Muscle layer of duodenum (tissue), 2 donors: ENCODE measurements at regions not wholly inside any gene's neighbourhood (a gene's known extent, or its start where the extent isn't known, plus 50 kb on each side); places are given as distances from the start of the nearest gene placed in this dataset.
"Not testable (repeated sequence)": the region's sequence is repeated elsewhere in the genome, so short reads cannot be mapped to it uniquely, and the experiment has no call there.

ENCODE experiments used
- H3K27ac ChIP-seq: one replicate; pipeline ENCODE4 v1.7.0; 2013; ENCODE audit warnings: mild to moderate bottlenecking, low read length
- H3K27me3 ChIP-seq: one replicate; pipeline ENCODE4 v1.7.0; 2013; ENCODE audit warnings: low read depth, mild to moderate bottlenecking, control low read depth, low read length
- H3K36me3 ChIP-seq, 2 donors: one replicate each; pipeline ENCODE4 v1.7.0; 2013; ENCODE audit warnings: low read length in 2 of 2, control low read depth in 1 of 2, mild to moderate bottlenecking in 1 of 2; ENCODE audit not compliant: insufficient read depth in 2 of 2, control insufficient read depth in 1 of 2
- H3K4me1 ChIP-seq, 2 donors: one replicate each; pipeline ENCODE4 v1.7.0; 2013; ENCODE audit warnings: low read length in 2 of 2, mild to moderate bottlenecking in 2 of 2, control low read depth in 1 of 2, moderate library complexity in 1 of 2; ENCODE audit not compliant: insufficient read depth in 2 of 2, control insufficient read depth in 1 of 2
- H3K4me3 ChIP-seq, 2 donors: one replicate each; pipeline ENCODE4 v1.7.0; 2013; ENCODE audit warnings: low read length in 2 of 2, low read depth in 1 of 2, mild to moderate bottlenecking in 1 of 2
- H3K9me3 ChIP-seq, 2 donors: one replicate each; pipeline ENCODE4 v1.7.0; 2013; ENCODE audit warnings: low read length in 2 of 2, control low read depth in 1 of 2, mild to moderate bottlenecking in 1 of 2; ENCODE audit not compliant: control insufficient read depth in 1 of 2
- donor health status: healthy.

GRCh38 chr13:40355126-40355724, 311.2 kb downstream of the FOXO1 start:
- H3K27me3 ChIP-seq = no peaks in the 10 kb centered on the region
- no peak overlapping the region for H3K27ac ChIP-seq
- peaks cover 5 to 22% of the 10 kb centered on the region in 2 donors for H3K4me1 ChIP-seq
- no peaks in the 10 kb centered on the region for H3K9me3 ChIP-seq
- H3K36me3 ChIP-seq = no peaks in the 10 kb centered on the region
- no peak overlapping the region for H3K4me3 ChIP-seq

DNA sequence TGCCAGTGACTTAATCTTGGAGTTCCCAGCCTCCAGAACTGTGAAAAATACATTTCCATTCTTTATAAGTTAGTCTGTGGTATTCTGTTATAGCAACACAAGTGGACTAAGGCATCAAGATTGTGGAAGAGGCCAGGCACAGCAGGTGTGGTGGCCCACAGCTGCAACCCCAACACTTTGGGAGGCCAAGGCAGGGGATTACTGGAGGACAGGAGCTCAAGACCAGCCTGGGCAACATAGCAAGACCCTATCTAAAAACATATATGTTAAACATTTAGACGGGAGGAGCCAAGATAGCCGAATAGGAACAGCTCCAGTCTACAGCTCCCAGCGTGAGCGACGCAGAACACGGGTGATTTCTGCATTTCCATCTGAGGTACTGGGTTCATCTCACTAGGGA, 310.4 kb downstream of the FOXO1 start:
- Histone ChIP-seq H3K36me3 (no peaks in the 10 kb centered on the region), H3K4me1 (peaks cover 5 to 22% of the 10 kb centered on the region in 2 donors), H3K9me3 (no peaks in the 10 kb centered on the region), H3K27ac (no peak overlapping the region), H3K27me3 (no peaks in the 10 kb centered on the region), H3K4me3 (no peak overlapping the region)

DNA sequence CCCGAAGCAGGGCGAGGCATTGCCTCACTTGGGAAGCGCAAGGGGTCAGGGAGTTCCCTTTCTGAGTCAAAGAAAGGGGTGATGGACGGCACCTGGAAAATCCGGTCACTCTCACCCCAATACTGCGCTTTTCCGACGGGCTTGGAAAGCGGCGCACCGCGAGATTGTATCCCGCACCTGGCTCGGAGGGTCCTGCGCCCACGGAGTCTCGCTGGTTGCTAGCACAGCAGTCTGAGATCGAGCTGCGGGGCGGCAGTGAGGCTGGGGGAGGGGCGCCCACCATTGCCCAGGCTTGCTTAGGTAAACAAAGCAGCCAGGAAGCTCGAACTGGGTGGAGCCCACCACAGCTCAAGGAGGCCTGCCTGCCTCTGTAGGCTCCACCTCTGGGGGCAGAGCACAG, 310.0 kb downstream of the FOXO1 start:
- H3K9me3 ChIP-seq, H3K27ac ChIP-seq, H3K27me3 ChIP-seq, H3K36me3 ChIP-seq, H3K4me3 ChIP-seq: not testable (repeated sequence)
- H3K4me1 ChIP-seq = peaks cover 5 to 21% of the 10 kb centered on the region in 2 donors

- Histone ChIP-seq H3K4me3 (no peak overlapping the region), H3K4me1 (no peaks in the 10 kb centered on the region), H3K27ac (no peak overlapping the region), H3K9me3 (no peaks in the 10 kb centered on the region), H3K36me3 (no peaks in the 10 kb centered on the region), H3K27me3 (no peaks in the 10 kb centered on the region)
Measured at GRCh38 chr13:40362502-40362901, 303.9 kb downstream of the FOXO1 start.

- H3K4me3 ChIP-seq = no peak overlapping the region
- H3K9me3 ChIP-seq = no peaks in the 10 kb centered on the region
- H3K27ac ChIP-seq = no peak overlapping the region
- H3K27me3 ChIP-seq = no peaks in the 10 kb centered on the region
- no peaks in the 10 kb centered on the region for H3K36me3 ChIP-seq
- no peaks in the 10 kb centered on the region for H3K4me1 ChIP-seq
Measured at GRCh38 chr13:40363653-40364052, 302.8 kb downstream of the FOXO1 start.

DNA sequence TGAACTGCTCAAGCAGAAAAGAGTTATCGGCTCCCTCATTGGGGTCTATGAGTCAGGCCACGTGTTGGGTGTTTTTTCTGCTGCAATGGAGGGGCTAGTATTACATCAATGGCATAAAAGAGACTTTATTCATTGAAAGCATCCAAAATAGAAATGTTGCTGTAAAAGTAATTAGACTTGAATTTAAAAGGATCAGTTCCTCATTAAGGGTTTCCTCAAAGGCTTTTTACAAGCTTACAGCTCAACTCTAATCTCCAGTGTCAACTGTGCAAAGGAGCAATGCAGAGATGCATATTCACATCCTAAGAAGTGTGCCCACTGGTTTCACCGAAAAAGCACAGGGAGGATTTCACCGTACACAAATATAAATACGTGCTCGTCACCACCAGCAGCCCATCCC, 300.3 kb downstream of the FOXO1 start:
- H3K27ac ChIP-seq = no peak overlapping the region
- no peaks in the 10 kb centered on the region for H3K9me3 ChIP-seq
- H3K27me3 ChIP-seq = no peaks in the 10 kb centered on the region
- no peak overlapping the region for H3K4me3 ChIP-seq
- H3K4me1 ChIP-seq = no peaks in the 10 kb centered on the region
- no peaks in the 10 kb centered on the region for H3K36me3 ChIP-seq

DNA sequence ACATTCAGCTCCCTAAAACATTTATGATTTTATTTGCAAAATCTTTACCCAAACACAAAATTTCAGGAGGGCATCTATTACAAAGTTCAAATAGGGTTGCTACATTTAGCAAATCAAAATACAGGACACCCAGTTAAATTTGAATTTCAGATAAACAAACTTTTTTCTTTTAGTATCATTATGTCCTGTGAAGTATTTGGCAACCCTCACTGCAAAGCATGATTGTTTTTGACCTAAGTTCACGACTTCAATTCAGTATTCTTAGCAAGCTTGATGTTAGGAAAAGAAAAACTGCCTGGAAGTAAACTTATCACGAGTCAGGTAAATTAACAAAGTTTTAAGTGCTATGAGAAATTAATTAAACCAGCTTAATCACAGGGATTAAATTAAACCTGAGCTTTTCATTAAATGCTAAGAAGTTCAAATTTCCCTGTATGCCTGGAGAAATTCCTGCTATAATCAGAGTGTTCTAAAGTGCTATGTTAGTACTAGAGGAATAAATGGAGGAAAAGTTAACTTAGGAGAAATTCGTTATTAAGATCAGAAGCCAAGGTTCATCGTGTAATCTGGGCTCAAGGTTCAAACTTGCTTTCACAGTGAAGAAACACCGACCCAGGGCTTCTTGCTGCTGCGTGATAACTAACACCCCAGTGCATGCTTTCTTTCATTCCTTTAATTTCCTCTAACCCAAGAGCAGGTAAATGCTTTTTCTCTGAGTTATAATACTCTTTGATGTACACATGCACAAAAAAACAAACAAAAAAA, 298.1 kb downstream of the FOXO1 start:
- Histone ChIP-seq H3K9me3 (no peaks in the 10 kb centered on the region), H3K4me3 (no peak overlapping the region), H3K27ac (no peak overlapping the region), H3K4me1 (no peaks in the 10 kb centered on the region), H3K36me3 (no peaks in the 10 kb centered on the region), H3K27me3 (no peaks in the 10 kb centered on the region)

DNA sequence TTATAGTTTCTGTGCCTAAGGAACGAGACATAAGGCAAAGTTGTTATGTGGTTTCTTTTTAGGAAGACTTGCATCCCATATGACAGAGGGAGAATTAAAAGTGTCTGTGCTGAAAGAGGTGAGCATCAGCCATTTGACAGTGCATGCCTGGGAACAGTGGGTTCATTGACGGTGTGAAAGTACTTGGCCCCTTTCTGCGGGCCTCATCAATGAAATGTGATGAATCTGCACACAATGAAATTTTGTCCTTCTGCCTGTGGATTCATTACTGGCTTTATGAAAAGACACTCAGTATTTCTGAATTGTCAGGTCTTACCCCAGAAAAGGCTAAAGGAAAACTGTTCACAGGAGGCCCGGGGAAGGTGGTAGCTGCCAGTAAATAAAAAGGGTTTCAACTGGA, 295.8 kb downstream of the FOXO1 start:
- no peaks in the 10 kb centered on the region for H3K36me3 ChIP-seq
- no peaks in the 10 kb centered on the region for H3K27me3 ChIP-seq
- no peaks in the 10 kb centered on the region for H3K9me3 ChIP-seq
- no peak overlapping the region for H3K27ac ChIP-seq
- H3K4me1 ChIP-seq = no peaks in the 10 kb centered on the region
- no peak overlapping the region for H3K4me3 ChIP-seq

DNA sequence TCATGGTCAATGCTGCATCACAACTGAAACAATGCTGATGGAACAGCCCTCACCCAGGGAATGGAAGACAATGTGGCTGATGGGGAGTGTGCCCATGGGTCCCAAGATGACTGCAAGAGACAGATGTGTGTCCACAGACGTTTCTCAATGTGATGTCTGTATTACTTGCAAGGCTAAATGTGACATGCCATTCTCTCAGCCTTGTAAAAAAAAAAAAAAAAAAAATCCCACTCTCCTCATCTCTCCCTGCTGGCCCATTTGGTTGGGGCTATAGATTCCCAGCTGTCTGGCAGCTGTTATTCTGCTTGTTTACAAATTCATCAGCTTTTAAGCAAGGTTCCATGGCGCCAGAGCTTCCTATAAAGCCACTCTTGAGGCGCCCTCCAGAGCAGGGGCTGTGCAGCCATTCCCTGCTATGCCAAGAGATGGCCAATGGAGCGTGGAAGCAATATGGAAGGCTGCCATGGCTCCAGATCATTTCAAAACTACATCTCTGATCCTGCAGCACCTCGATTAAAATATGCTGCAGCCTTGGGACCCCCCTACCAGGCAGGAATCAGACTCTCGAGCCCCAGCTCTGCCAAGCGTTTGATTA, 294.8 kb downstream of the FOXO1 start:
- no peaks in the 10 kb centered on the region for H3K9me3 ChIP-seq
- no peak overlapping the region for H3K27ac ChIP-seq
- H3K27me3 ChIP-seq = no peaks in the 10 kb centered on the region
- no peaks in the 10 kb centered on the region for H3K4me1 ChIP-seq
- no peaks in the 10 kb centered on the region for H3K36me3 ChIP-seq
- no peak overlapping the region for H3K4me3 ChIP-seq

GRCh38 chr13:40373608-40374007, 292.8 kb downstream of the FOXO1 start:
- not testable (repeated sequence) for H3K9me3 ChIP-seq, H3K36me3 ChIP-seq, H3K4me1 ChIP-seq, H3K27me3 ChIP-seq, H3K4me3 ChIP-seq, H3K27ac ChIP-seq

DNA sequence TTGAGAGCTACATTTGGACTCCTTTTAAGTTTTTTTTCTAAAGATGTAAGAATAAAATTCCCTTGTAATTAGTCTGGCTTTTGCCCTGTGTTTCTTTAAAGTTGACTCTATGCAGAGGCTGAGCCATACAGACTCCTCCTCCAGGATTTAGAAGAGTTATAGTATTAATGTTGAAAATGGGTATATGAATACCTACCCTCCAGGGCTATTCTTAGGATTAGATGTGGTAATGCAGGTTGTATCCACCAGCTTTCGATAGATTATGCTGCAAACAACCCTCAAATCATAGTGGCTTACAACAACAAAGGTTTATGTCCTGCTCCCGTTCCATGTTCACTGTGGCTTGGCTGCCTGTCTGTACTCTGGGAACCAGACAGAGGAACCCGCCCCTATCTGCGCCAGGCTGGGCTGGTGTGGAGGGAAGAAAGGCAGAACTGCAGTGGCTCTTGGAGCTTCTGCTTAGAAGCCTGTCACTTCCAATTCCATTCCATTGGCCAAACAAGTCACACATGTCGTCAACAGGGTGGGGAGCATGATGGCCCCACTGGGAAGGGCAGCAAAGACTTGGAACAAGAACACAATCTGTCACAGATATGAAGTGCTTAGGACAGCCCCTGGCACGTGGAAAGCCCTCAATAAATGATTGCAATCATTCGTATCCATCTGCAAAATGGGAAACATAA, 290.8 kb downstream of the FOXO1 start:
- Histone ChIP-seq H3K27ac (no peak overlapping the region), H3K9me3 (no peaks in the 10 kb centered on the region), H3K36me3 (no peaks in the 10 kb centered on the region), H3K4me3 (no peak overlapping the region), H3K27me3 (no peaks in the 10 kb centered on the region), H3K4me1 (no peaks in the 10 kb centered on the region)
